Mesendoderm (in vitro differentiated cells): ENCODE measurements at regions not wholly inside any gene's neighbourhood (a gene's known extent, or its start where the extent isn't known, plus 50 kb on each side); places are given as distances from the start of the nearest gene placed in this dataset.

Source experiments
- DNase-seq: peaks from one replicate; pipeline ENCODE4 v3.0.0; 2013
- H2AK5ac ChIP-seq: 2 replicates; pipeline ENCODE4 v1.6.1; 2013; ENCODE audit warnings: low read length, inconsistent platforms
- H2BK120ac ChIP-seq: 2 replicates; pipeline ENCODE4 v1.6.1; 2013; ENCODE audit warnings: low read depth, mild to moderate bottlenecking, low read length, moderate library complexity, mixed read lengths
- H2BK15ac ChIP-seq: replicated peaks from 2 replicates; pipeline ENCODE4 v1.6.1; 2013; ENCODE audit warnings: low read depth, mild to moderate bottlenecking, moderate library complexity
- H2BK5ac ChIP-seq: 2 replicates; pipeline ENCODE4 v1.6.1; 2013; ENCODE audit warnings: low read length, inconsistent platforms
- H3K18ac ChIP-seq: 2 replicates; pipeline ENCODE4 v1.6.1; 2013; ENCODE audit warnings: mild to moderate bottlenecking, low read length, mixed read lengths
- H3K23ac ChIP-seq: one replicate; pipeline ENCODE4 v1.6.1; 2013; ENCODE audit warnings: low read length
- H3K27ac ChIP-seq: 2 replicates; pipeline ENCODE4 v1.5.1; 2013; ENCODE audit warnings: low read depth, mild to moderate bottlenecking, inconsistent platforms, low read length, moderate library complexity
- H3K27me3 ChIP-seq: 2 replicates; pipeline ENCODE4 v1.6.1; 2013; ENCODE audit warnings: low read length, control low read depth, mild to moderate bottlenecking, inconsistent platforms; ENCODE audit not compliant: insufficient read depth, poor library complexity
- H3K36me3 ChIP-seq: 2 replicates; pipeline ENCODE4 v1.6.1; 2013; ENCODE audit warnings: low read length, inconsistent platforms; ENCODE audit not compliant: control insufficient read depth, insufficient read depth
- H3K4ac ChIP-seq: one replicate; pipeline ENCODE4 v1.6.1; 2013; ENCODE audit warnings: low read depth, mild to moderate bottlenecking, low read length, moderate library complexity
- H3K4me1 ChIP-seq: 2 replicates; pipeline ENCODE4 v1.6.1; 2013; ENCODE audit warnings: low read depth, low read length, inconsistent platforms; ENCODE audit not compliant: control insufficient read depth
- H3K4me2 ChIP-seq: 2 replicates; pipeline ENCODE4 v1.6.1; 2013; ENCODE audit warnings: low read length
- H3K4me3 ChIP-seq: 2 replicates; pipeline ENCODE4 v1.5.1; 2013; ENCODE audit warnings: mild to moderate bottlenecking, low read length
- H3K56ac ChIP-seq: one replicate; pipeline ENCODE4 v1.6.1; 2013; ENCODE audit warnings: low read length
- H3K79me1 ChIP-seq: 2 replicates; pipeline ENCODE4 v1.6.1; 2013; ENCODE audit warnings: low read length, inconsistent platforms
- H3K79me2 ChIP-seq: 2 replicates; pipeline ENCODE4 v1.6.1; 2013; ENCODE audit warnings: mild to moderate bottlenecking, low read length; ENCODE audit not compliant: control insufficient read depth, insufficient read depth
- H3K9ac ChIP-seq: 2 replicates; pipeline ENCODE4 v1.6.1; 2013; ENCODE audit warnings: low read length, inconsistent platforms
- H4K5ac ChIP-seq: one replicate; pipeline ENCODE4 v1.6.1; 2013; ENCODE audit warnings: low read length
- H4K8ac ChIP-seq: one replicate; pipeline ENCODE4 v1.6.1; 2013; ENCODE audit warnings: low read depth, mild to moderate bottlenecking, control low read depth, low read length, moderate library complexity
- WGBS: extraction: QIAGEN DNeasy Blood & Tissue Kit; methylation state at CpG from one replicate; pipeline ENCODE4 v1.1.7; 2013; ENCODE audit warnings: low lambda C conversion rate, missing lambda C conversion rate; ENCODE audit not compliant: insufficient coverage; ENCODE audit errors: extremely low coverage; 5-methylcytosine and 5-hydroxymethylcytosine counted together

- Histone ChIP-seq H3K79me1 (no peaks in the 10 kb centered on the region), H2BK5ac (no peak overlapping the region)
Measured at GRCh38 chr11:119896387-119897045, 167.5 kb upstream of the NECTIN1 start.

DNA sequence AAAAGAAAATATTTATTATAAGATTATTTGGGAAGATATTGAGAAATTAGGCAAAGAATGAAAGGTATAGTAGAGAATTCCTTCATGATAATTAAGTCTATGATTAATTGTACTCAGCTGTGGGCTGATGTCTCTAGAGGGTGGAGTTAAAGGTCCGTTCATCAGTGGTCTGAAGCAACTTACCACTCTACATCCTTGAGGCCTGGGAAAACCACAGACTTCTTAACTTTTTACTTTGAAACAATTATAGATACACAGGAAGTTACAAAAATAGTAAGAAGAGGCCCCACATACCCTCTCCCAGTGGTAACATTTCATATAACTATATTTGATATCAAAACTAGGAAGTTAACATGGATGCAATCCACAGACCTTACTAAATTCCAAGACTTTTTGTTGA, 167.0 kb upstream of the NECTIN1 start:
- Histone ChIP-seq H3K56ac (no peak overlapping the region), H3K79me2 (no peaks in the 10 kb centered on the region), H2BK15ac (no peak overlapping the region), H2AK5ac (no peak overlapping the region), H4K8ac (no peak overlapping the region), H3K4me3 (no peak overlapping the region), H3K4me2 (no peak overlapping the region), H3K27ac (no peak overlapping the region), H2BK120ac (no peak overlapping the region), H3K9ac (no peak overlapping the region), H3K36me3 (no peaks in the 10 kb centered on the region), H3K23ac (no peak overlapping the region), H3K18ac (no peak overlapping the region), H3K79me1 (no peaks in the 10 kb centered on the region), H3K27me3 (no peaks in the 10 kb centered on the region), H4K5ac (no peak overlapping the region), H3K4me1 (peaks cover 8% of the 10 kb centered on the region), H3K4ac (no peak overlapping the region), H2BK5ac (no peak overlapping the region)
- WGBS, result no CpG with 5 or more reads among the region's 1 CpG
- no peak for DNase-seq

More at GRCh38 chr11:119896387-119897045, 167.5 kb upstream of the NECTIN1 start:
- no peak overlapping the region for H4K8ac ChIP-seq
- H3K56ac ChIP-seq, result no peak overlapping the region
- no peak overlapping the region for H3K4me3 ChIP-seq
- peaks cover 3% of the 10 kb centered on the region for H3K4me1 ChIP-seq
- H4K5ac ChIP-seq, result no peak overlapping the region
- H3K4ac ChIP-seq, result no peak overlapping the region
- WGBS, result no CpG with 5 or more reads among the region's 8 CpGs
- H3K4me2 ChIP-seq, result no peak overlapping the region
- no peak overlapping the region for H2BK15ac ChIP-seq
- H3K9ac ChIP-seq, result no peak overlapping the region
- no peak overlapping the region for H2AK5ac ChIP-seq
- H3K27me3 ChIP-seq, result no peaks in the 10 kb centered on the region
- H2BK120ac ChIP-seq, result no peak overlapping the region
- no peak overlapping the region for H3K23ac ChIP-seq
- no peak for DNase-seq
- no peak overlapping the region for H3K18ac ChIP-seq
- no peaks in the 10 kb centered on the region for H3K79me2 ChIP-seq
- H3K27ac ChIP-seq, result no peak overlapping the region
- H3K36me3 ChIP-seq, result no peaks in the 10 kb centered on the region

DNA sequence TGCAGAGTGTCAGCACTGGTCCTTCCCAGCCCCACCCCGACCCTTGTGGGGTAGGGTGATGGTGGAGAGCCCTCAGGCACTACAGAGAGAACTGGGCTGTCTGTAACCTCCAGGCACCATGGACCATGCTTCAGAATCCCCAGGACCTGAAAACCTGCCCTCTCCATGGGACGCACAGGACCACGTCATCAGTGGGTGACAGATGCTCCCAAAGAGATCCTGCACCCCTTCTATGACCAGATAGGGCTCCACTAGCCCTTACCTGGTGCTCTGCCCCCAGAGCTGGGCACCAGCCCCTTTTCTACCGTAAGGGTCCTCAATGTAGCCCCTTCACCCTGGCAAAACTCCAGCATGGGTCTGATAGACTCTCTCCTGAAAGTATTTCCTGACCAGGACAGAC, 165.9 kb upstream of the NECTIN1 start:
- no peak for DNase-seq
- peaks cover 14% of the 10 kb centered on the region for H3K4me1 ChIP-seq
- no peak overlapping the region for H2BK15ac ChIP-seq
- no peak overlapping the region for H3K56ac ChIP-seq
- H4K5ac ChIP-seq, result no peak overlapping the region
- no peak overlapping the region for H2BK120ac ChIP-seq
- no peak overlapping the region for H2AK5ac ChIP-seq
- H3K27me3 ChIP-seq, result no peaks in the 10 kb centered on the region
- H3K4ac ChIP-seq, result no peak overlapping the region
- H3K4me2 ChIP-seq, result no peak overlapping the region
- no peaks in the 10 kb centered on the region for H3K79me1 ChIP-seq
- no peak overlapping the region for H3K9ac ChIP-seq
- H3K23ac ChIP-seq, result peak overlapping the region; percentile 11
- H4K8ac ChIP-seq, result no peak overlapping the region
- H3K36me3 ChIP-seq, result no peaks in the 10 kb centered on the region
- no peak overlapping the region for H3K18ac ChIP-seq
- no peak overlapping the region for H2BK5ac ChIP-seq
- no peak overlapping the region for H3K4me3 ChIP-seq
- no peak overlapping the region for H3K27ac ChIP-seq
- no CpG with 5 or more reads among the region's 4 CpGs for WGBS
- H3K79me2 ChIP-seq, result no peaks in the 10 kb centered on the region

DNA sequence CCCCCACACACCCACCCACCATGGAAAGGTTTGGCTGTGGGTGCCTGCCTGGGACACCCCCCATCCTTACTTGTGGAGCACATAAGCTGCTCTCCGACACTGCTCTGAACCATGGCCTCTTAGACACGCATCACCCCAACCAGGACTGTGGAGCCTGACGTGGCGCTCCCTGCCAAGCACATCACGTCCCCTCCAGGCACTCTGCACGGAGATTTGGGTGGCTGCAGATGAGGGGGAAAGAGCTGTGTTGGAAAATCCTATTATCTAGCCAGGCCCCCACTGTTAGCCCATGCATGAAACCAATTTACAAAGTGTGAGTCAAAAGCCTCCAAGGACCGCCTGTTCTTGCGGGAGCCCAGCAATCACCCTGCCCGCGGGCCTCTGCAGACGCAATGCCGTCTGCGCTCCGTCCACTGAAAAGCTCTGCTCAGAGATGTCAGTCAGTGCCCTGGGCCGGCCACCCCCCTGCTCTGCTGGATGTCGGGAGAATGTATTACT, 163.4 kb upstream of the NECTIN1 start:
- no peak overlapping the region for H3K27ac ChIP-seq
- no CpG with 5 or more reads among the region's 16 CpGs for WGBS

DNA sequence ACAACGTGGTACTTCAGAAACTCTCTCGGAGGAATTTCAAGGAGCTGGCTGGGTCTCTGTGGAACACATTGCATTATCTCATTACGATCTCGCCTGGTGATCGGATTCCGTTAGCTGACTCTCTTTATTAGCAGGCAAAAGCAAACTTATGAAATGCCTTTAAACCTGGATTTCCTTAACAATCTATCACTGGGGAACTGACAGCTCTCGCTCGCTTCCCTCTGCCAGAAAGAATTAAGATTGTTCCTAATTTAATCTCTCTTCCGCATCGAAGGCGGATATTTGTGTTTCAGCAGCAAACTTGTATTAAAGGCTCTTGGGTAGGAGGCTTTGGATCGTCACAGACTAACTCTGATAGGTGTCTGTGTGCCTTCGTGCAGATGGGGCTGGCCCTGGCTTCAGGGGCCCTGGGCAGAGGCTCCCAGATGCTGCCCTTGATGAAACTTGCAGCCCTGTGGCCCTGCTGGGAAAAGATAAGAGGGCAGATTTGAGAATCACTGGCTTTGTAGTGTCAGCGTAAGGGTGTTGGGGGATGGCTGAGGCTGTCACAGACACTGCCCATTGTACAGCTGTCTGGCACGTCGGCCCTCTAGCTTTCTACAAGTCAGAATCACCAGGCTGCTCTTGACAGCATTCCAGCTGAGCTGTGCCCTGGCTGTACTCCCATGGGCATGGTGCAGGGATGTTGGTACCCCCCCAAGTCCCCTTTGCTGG, 162.2 kb upstream of the NECTIN1 start:
- Histone ChIP-seq H3K79me1 (no peaks in the 10 kb centered on the region), H3K56ac (no peak overlapping the region), H2AK5ac (no peak overlapping the region), H3K23ac (no peak overlapping the region), H3K27me3 (no peaks in the 10 kb centered on the region), H4K8ac (no peak overlapping the region), H3K4me2 (no peak overlapping the region), H3K9ac (no peak overlapping the region), H3K4me3 (no peak overlapping the region), H3K4me1 (peaks cover 14% of the 10 kb centered on the region), H3K79me2 (no peaks in the 10 kb centered on the region), H2BK15ac (no peak overlapping the region), H3K36me3 (no peaks in the 10 kb centered on the region), H3K4ac (no peak overlapping the region), H2BK120ac (no peak overlapping the region), H2BK5ac (no peak overlapping the region), H3K18ac (no peak overlapping the region), H4K5ac (no peak overlapping the region), H3K27ac (no peak overlapping the region)
- WGBS, result no CpG with 5 or more reads among the region's 16 CpGs
- DNase-seq, result peak; percentile 81

More for the DNA sequence above, 163.4 kb upstream of the NECTIN1 start:
- Histone ChIP-seq H2BK120ac (no peak overlapping the region), H2BK15ac (no peak overlapping the region), H3K9ac (no peak overlapping the region), H3K23ac (peak overlapping the region; percentile 66), H3K27me3 (no peaks in the 10 kb centered on the region), H3K4me3 (no peak overlapping the region), H4K5ac (no peak overlapping the region), H4K8ac (no peak overlapping the region), H3K18ac (no peak overlapping the region), H3K4me2 (no peak overlapping the region), H3K56ac (peak overlapping the region; percentile 60), H3K79me1 (no peaks in the 10 kb centered on the region), H2AK5ac (no peak overlapping the region), H3K4me1 (peaks cover 14% of the 10 kb centered on the region), H2BK5ac (peak overlapping the region; percentile 35), H3K36me3 (no peaks in the 10 kb centered on the region), H3K4ac (no peak overlapping the region), H3K79me2 (no peaks in the 10 kb centered on the region)
- peak; percentile 29 for DNase-seq
